K562 (cell line): ENCODE measurements at regions not wholly inside any gene's neighbourhood (a gene's known extent, or its start where the extent isn't known, plus 50 kb on each side); places are given as distances from the start of the nearest gene placed in this dataset.

Source experiments
- GTF2E2 ChIP-seq: fragments of 200-800 bp; sonication (Bioruptor generic); IDR thresholded peaks from 2 replicates; pipeline ENCODE4 v1.6.1; 2016; ENCODE audit warnings: missing genetic modification characterization, missing compliant biosample characterization
- PCBP2 ChIP-seq: fragments of 200-400 bp; formaldehyde crosslinking; IDR thresholded peaks from 2 replicates; pipeline ENCODE4 v1.6.1; 2018; ENCODE audit warnings: low read length, low read depth, mild to moderate bottlenecking, moderate library complexity; ENCODE audit not compliant: poor library complexity, severe bottlenecking
- RAD51 ChIP-seq: fragments of 450-650 bp; IDR thresholded peaks from 2 replicates; pipeline ENCODE4 v1.7.1; 2016; ENCODE audit warnings: low read depth, mild to moderate bottlenecking, borderline replicate concordance
- SMC3 ChIP-seq: conservative IDR thresholded peaks from 2 replicates; pipeline ENCODE4 v1.6.1; 2011; ENCODE audit warnings: low read depth, low read length, improper control_type of control experiment; ENCODE audit not compliant: insufficient read depth
- TARDBP ChIP-seq: fragments of 450-650 bp; IDR thresholded peaks from 2 replicates; pipeline ENCODE4 v1.6.1; 2016
- TOE1 ChIP-seq, 2 experiments: fragments of 450-650 bp in 1 of 2; sonication (generic) in 1 of 2; formaldehyde crosslinking in 1 of 2; IDR thresholded peaks; 2 replicates each; pipeline versions ENCODE4 v1.7.1 to v1.8.0; 2016 to 2022; ENCODE audit warnings: borderline replicate concordance in 2 of 2, mild to moderate bottlenecking in 2 of 2, antibody characterized with exemption in 1 of 2, inconsistent platforms in 1 of 2, low read depth in 1 of 2, missing genetic modification reagents in 1 of 2, moderate library complexity in 1 of 2
- XRCC3 ChIP-seq: fragments of 450-650 bp; IDR thresholded peaks from 2 replicates; pipeline ENCODE4 v1.6.1; 2017; ENCODE audit warnings: mild to moderate bottlenecking, moderate library complexity
- ZNF143 ChIP-seq: sonication (generic); formaldehyde crosslinking; IDR thresholded peaks from 2 replicates; pipeline ENCODE4 v1.9.0; 2022; ENCODE audit warnings: mild to moderate bottlenecking, missing genetic modification reagents
- ZNF23 ChIP-seq: fragments of 250-450 bp; sonication (Bioruptor Pico); IDR thresholded peaks from 2 replicates; pipeline ENCODE4 v1.4.0; 2020; ENCODE audit warnings: mild to moderate bottlenecking
- TF ChIP-seq, protein P1 (sequence below), 2 experiments: fragments of 450-650 bp; formaldehyde crosslinking in 1 of 2; IDR thresholded peaks; 2 replicates each; pipeline versions ENCODE4 v1.4.0 to v1.6.1; 2014 to 2020; ENCODE audit warnings: mild to moderate bottlenecking in 2 of 2, borderline replicate concordance in 1 of 2, low read depth in 1 of 2
- TF ChIP-seq, protein P2 (sequence below): fragments of 250-450 bp; sonication (Bioruptor Pico); IDR thresholded peaks from 2 replicates; pipeline ENCODE4 v1.4.0; 2020; ENCODE audit warnings: borderline replicate concordance
- TF ChIP-seq, protein P3 (sequence below): fragments of 250-450 bp; sonication (Bioruptor Pico); IDR thresholded peaks from 2 replicates; pipeline ENCODE4 v1.4.0; 2020; ENCODE audit warnings: mild to moderate bottlenecking, moderate library complexity

DNA sequence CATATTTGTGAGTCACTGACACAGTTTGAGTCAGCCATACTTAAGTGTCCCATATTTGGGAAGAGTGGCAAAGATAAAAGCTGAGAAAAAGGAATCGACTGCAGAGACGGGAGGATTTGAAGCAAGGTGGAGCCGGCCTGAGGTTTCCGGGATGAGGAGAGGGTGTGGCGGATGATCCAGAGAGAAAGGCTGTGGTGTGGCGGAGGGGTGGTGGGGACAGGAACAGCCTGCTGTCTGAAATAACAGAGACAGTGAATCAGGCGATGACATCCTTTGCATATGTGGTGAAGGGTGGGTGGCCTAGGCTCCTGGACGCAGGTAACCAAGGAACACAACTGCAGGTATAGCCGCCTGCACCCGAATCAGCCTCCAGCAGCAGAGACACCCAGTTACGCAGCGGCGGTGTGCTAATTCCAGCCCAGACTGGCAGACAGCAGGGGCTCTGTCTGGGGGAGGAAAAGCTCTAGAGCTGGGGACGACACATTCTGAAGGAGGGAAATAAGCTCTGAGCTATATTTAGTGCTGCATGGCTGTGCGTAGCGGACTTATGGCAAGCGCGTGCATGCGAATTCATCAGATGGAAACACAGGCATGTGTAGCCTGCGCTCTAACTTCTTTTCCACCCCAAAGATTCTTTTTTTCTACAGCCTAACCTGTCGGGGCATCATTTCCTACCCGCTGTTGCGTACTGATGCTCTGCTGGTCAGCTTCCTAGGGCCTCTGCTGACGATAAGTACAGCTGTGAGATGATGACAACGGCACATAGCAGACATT, 62.7 kb upstream of the BARX2 start:
- TF ChIP-seq, protein P1, sequence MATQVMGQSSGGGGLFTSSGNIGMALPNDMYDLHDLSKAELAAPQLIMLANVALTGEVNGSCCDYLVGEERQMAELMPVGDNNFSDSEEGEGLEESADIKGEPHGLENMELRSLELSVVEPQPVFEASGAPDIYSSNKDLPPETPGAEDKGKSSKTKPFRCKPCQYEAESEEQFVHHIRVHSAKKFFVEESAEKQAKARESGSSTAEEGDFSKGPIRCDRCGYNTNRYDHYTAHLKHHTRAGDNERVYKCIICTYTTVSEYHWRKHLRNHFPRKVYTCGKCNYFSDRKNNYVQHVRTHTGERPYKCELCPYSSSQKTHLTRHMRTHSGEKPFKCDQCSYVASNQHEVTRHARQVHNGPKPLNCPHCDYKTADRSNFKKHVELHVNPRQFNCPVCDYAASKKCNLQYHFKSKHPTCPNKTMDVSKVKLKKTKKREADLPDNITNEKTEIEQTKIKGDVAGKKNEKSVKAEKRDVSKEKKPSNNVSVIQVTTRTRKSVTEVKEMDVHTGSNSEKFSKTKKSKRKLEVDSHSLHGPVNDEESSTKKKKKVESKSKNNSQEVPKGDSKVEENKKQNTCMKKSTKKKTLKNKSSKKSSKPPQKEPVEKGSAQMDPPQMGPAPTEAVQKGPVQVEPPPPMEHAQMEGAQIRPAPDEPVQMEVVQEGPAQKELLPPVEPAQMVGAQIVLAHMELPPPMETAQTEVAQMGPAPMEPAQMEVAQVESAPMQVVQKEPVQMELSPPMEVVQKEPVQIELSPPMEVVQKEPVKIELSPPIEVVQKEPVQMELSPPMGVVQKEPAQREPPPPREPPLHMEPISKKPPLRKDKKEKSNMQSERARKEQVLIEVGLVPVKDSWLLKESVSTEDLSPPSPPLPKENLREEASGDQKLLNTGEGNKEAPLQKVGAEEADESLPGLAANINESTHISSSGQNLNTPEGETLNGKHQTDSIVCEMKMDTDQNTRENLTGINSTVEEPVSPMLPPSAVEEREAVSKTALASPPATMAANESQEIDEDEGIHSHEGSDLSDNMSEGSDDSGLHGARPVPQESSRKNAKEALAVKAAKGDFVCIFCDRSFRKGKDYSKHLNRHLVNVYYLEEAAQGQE (IDR thresholded peaks at IDR 0.05; ENCODE audit: borderline replicate concordance), result no peak
- TF ChIP-seq, protein P1 (CRISPR knock-in tag; IDR thresholded peaks at IDR 0.05; ENCODE audit: low read depth), result no peak
- TF ChIP-seq, protein P2, sequence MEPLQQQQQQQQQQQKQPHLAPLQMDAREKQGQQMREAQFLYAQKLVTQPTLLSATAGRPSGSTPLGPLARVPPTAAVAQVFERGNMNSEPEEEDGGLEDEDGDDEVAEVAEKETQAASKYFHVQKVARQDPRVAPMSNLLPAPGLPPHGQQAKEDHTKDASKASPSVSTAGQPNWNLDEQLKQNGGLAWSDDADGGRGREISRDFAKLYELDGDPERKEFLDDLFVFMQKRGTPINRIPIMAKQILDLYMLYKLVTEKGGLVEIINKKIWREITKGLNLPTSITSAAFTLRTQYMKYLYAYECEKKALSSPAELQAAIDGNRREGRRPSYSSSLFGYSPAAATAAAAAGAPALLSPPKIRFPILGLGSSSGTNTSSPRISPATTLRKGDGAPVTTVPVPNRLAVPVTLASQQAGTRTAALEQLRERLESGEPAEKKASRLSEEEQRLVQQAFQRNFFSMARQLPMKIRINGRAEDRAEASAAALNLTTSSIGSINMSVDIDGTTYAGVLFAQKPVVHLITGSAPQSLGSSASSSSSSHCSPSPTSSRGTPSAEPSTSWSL (CRISPR knock-in tag), result no peak
- no peak for TF ChIP-seq XRCC3
- no peak for TF ChIP-seq GTF2E2
- no peak for TF ChIP-seq TOE1 (IDR thresholded peaks at IDR 0.05; ENCODE audit: borderline replicate concordance)
- no peak for TF ChIP-seq TOE1 (CRISPR knock-in tag; IDR thresholded peaks at IDR 0.05; ENCODE audit: borderline replicate concordance, low read depth)
- TF ChIP-seq PCBP2, result no peak
- no peak for TF ChIP-seq TARDBP
- no peak for TF ChIP-seq RAD51
- TF ChIP-seq ZNF23, result no peak
- no peak for TF ChIP-seq SMC3
- no peak for TF ChIP-seq ZNF143 (CRISPR knock-in tag)
- TF ChIP-seq, protein P3, sequence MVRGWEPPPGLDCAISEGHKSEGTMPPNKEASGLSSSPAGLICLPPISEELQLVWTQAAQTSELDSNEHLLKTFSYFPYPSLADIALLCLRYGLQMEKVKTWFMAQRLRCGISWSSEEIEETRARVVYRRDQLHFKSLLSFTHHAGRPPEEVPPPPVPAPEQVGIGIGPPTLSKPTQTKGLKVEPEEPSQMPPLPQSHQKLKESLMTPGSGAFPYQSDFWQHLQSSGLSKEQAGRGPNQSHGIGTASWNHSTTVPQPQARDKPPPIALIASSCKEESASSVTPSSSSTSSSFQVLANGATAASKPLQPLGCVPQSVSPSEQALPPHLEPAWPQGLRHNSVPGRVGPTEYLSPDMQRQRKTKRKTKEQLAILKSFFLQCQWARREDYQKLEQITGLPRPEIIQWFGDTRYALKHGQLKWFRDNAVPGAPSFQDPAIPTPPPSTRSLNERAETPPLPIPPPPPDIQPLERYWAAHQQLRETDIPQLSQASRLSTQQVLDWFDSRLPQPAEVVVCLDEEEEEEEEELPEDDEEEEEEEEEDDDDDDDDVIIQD, result no peak
